ENCODE measurements at regions not wholly inside any gene's neighbourhood (a gene's known extent, or its start where the extent isn't known, plus 50 kb on each side); places are given as distances from the start of the nearest gene placed in this dataset.

DNA sequence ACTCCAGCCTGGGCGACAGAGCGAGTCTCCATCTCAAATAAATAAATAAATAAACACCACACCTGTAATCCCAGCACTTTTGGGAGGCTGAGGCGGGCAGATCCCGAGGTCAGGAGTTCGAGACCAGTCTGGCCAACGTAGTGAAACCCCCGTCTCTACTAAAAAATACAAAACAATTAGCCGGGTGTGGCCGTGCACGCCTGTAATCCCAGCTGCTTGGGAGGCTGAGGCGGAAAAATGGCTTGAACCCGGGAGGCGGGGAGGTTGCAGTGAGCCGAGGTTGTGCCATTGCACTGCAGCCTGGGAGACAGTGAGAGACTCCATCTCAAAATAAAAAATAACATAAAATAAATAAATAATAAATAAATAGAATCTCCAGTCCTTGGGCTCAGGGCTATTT, 185.8 kb downstream of the SHOX start:
- no peak for DNase-seq (ENCODE audit: low read depth in 4 of 4, low spot score in 3 of 4)

DNA sequence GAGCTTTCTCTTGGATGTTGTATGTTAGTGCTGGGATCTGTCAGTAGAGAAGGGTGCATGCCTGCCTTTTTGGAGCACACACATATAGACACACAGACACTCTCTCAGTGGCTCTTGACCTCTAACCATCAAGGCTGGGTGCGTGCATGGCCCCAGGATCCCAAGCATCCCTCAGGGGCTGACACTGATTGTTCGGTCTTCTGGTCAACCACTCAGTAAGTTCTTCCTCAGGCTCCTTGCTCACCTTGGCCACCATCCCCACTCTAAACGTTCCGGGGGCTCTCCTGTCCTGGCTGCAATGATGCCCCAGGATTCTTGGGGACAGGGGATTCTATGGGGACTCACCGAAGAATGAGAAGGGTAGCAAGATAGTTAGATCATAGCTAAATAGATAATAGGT, 179.6 kb downstream of the SHOX start:
- no peak for DNase-seq (ENCODE audit: low read depth in 4 of 4, low spot score in 3 of 4)

DNA sequence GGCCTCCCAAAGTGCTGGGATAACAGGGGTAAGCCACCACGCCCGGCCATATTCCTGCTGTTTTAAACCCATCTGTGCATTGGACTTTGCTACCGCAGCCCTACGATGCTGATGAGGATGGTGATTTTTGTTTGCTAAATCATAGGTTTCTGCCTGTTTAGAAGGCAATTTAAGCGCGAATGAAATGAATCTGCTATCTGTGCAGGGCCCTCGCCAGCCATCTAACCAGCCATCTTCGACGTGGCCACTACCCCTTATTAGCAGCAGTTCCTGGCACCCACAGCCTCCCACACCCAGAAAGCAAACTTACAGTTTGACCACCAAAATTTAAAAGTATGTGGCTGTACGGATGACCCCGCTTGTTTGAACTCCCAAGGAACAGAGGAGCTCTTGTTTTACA, 178.5 kb downstream of the SHOX start:
- DNase-seq (ENCODE audit: low read depth in 4 of 4, low spot score in 3 of 4): no peak

DNA sequence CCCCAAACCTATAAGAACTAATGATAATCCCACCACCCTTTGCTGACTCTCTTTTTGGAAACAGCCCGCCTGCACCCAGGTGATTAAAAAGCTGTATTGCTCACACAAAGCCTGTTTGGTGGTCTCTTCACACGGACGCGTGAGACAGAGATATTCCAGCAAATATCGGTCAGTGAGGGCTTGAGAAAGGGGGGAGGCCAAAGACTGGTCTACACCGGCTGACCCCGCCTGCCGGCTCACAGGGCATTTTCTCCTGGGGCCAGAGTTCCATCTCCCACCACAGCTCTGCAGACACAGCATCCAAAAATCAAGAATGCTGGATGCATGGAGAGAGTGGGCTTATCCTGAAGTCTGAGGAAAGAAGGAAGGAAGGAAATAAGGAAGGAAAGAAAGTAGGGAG, 176.0 kb downstream of the SHOX start:
- DNase-seq (ENCODE audit: low read depth in 4 of 4, low spot score in 3 of 4): no peak

DNA sequence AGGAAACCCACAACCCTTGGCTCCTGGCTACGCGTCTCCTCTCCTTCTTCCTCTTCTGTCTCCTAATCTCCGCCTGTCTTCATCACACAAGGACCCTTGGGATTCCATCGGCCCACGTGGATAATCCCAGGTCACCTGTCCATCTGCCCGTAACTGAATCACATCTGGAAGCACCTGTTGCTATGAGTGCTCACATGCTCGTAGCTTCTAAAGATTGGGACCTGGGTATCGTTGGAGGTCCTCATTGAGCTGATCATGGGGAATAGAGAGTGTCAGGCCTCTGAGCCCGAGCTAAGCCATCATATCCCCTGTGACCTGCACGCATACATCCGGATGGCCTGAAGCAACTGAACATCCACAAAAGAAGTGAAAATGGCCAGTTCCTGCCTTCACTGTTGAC, 175.4 kb downstream of the SHOX start:
- DNase-seq (ENCODE audit: low read depth in 4 of 4, low spot score in 3 of 4): no peak

DNA sequence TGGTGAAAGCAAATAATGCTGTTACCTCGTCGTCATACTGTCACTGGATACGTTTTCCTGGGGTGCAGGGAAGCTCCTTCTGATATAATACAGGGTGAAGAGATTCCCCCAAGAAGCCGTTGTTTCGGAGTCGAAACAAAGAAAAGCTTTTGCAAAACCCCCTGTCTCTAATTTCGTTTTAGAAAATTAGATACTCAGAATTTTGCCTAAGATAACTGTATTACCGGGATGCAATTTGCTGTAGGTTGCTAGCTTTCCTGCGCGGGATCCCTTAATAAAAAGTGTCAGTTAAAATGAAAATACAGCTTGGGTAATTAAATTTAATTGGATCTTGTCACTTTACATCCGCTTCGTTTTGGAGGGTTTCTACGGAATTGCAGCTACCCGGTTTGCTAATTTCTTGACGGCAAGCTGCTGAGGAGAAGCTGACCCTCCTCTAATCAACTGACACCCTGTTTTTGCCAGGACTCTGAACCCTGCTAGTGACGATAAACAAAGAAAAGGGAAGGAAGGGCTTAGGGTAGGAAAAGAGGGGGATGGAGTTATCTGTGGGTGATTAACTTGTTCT, 174.6 kb downstream of the SHOX start:
- DNase-seq (ENCODE audit: low read depth in 4 of 4, low spot score in 3 of 4): no peak

DNA sequence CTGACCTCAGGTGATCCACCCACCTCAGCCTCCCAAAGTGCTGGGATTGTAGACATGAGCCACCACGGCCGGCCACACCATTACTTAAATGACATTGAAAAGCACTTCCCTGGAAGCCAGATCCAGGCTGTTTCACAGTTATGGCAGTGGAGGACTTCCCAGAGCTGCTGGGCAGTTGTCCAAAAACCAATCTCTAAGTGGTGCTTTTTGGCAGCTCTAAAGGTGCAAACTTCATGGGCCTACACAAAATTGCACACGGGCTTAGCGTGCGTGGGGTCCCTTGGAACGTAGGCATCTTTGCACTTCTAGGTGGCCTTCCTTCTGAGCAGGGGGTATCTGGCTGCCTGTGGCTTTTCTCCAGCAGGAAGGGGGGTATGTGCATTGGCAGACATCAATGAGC, 172.3 kb downstream of the SHOX start:
- DNase-seq (ENCODE audit: low read depth in 4 of 4, low spot score in 3 of 4): no peak

DNA sequence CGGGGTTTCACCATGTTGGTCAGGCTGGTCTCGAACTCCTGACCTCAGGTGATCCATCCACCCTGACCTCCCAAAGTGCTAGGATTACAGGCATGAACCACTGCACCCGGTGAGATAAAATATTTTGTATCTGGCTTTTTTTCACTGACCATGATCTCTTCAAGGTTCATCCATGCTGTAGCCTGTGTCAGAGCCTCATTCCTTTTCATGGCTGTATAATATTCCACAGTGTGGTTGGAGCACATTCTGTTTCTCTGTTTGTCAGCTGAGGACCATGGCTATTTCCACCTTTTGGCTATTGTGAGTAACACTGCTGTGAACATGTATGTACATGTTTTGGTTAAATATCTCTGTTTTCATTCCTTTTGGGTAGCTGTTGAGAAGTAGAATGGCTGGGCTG, 169.2 kb downstream of the SHOX start:
- DNase-seq (ENCODE audit: low read depth in 4 of 4, low spot score in 3 of 4): no peak

DNA sequence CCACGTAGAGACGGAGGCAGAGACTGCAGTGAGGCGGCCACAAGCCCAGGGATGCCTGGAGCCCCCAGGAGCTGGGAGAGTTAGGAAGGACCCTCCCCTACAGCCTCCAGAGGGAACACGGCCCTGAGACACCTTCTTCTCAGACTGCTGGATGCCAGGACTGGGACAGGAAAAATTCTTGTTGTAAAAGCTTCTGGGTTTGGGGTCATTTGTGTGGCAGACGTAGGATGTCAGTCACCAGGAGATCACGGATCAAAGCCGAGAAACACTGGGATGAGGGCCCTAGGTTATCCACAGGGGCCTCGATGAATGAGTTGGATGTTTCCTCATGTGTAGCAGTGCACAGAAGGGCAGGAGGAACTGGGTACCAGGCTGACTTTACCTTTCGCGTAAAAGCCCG, 163.7 kb downstream of the SHOX start:
- DNase-seq (ENCODE audit: low read depth in 4 of 4, low spot score in 3 of 4): no peak

DNA sequence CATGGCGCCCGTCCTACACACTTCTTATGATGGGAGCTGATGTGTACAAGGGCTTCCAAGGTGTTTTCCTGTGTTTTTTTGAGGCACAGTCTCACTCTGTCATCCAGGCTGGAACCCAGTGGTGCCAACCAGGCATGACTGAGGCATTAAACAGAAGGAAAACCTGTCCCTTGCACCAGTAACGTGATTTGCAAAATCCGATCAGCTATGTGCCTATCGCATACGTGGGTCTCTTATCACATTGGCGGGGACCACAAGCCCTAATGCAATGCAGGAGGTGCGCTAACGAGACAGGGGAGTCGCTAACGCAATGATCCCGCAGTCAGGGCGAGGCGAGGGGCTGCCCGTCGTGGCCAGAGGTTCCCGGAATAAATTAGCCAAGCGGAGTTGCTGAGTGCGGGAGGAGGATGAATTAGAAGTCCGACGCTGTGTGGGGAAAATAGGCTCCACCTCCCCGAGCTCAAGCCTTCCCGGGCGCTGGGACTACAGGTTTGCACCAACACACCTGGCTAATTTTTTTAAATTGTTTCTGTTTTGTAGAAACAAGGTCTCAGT, 162.7 kb downstream of the SHOX start:
- DNase-seq (ENCODE audit: low read depth in 4 of 4, low spot score in 3 of 4): no peak

DNA sequence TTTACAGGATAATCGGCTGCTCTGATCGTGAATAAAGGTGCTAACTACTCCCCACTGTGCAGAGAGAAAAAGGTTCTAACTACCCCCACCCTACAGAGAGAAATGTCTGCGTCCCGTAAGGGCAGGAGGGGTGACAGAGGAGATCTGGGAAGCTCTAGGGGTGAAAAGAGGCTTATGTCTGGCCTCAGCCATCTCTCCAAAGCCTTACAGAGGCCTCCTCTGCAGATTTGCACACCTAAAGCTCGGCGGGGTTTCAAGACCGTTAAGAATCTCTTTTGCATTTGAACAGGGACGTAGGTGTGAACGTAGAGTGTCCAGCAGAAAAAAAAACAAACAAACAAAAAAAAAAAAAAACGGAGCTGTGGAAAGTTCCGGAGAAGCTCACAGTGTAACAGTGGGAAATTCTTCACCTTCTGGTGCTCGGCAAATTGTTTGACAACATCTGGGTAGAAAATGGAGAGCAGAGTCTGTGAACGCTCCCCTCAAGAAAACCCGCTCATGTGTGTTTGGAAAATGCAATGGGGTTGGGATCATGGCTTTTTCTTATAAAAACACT, 161.0 kb downstream of the SHOX start:
- DNase-seq (ENCODE audit: low read depth in 4 of 4, low spot score in 3 of 4): no peak

DNA sequence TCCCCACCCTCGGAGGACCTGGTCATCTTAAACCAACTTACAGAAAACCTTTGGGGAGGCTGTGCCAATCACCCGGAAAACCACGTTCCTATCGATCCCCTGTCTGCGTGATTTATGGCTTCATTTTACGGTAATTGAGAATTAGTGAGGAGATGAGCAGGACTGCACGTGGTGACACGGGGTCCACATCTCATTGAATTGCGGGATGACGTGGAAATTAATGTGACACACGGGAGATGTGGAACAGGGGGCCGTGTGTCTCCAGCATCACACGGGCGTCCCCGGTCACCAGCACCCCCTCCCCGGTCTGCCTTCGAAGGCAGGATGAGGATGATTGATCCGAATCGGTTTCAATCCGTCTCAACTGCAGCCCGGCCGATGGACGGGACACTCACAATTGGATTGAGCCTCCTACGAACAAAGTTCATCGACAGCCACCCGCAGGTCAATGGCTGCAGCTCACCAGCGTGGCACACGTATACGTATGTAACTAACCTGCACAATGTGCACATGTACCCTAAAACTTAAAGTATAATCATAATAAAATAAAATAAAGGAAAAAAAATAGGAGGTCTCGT, 160.3 kb downstream of the SHOX start:
- no peak for DNase-seq (ENCODE audit: low read depth in 4 of 4, low spot score in 3 of 4)

DNA sequence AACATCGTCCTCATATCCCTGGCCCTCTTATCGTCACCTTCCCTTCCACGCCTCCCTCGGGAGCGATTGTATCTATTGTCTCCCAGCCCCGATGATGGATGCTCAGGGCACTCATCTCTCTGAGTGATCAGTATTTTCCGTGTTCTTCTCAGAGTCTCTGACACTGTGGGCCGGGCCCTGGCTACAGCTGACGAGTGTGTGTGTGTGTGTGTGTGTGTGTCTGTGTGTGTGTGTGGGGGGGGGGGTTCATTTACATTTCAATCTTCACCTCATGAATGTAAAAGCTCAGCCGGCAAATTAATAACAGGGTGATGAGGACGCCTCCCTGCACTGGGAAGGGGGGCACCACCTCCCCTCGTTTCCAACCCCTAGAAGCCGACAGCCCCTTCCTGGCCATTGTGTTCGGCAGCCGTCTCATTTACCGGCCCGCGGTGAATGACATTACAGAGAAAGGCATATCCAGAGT, 159.5 kb downstream of the SHOX start:
- DNase-seq (ENCODE audit: low read depth in 4 of 4, low spot score in 3 of 4): no peak

DNA sequence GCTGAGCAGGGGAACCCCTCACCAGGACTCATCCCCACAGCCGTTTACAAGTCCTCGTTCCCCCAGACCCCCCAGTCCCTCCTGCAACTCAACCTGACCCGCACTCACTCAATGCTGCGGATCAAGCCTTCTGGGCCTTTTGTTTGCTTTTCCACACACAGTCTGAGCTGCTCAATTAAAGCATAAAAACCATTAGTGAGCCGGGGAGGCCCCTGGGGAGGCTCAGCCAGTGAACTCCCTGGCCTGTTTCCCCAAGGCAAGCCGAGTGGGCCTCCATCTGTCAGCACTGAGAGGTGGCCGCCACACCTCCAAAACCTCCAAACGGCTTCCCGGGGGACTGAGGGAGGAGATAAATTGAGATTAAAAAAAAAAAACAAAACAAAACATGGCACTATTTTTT, 158.5 kb downstream of the SHOX start:
- no peak for DNase-seq (ENCODE audit: low read depth in 4 of 4, low spot score in 3 of 4)

DNA sequence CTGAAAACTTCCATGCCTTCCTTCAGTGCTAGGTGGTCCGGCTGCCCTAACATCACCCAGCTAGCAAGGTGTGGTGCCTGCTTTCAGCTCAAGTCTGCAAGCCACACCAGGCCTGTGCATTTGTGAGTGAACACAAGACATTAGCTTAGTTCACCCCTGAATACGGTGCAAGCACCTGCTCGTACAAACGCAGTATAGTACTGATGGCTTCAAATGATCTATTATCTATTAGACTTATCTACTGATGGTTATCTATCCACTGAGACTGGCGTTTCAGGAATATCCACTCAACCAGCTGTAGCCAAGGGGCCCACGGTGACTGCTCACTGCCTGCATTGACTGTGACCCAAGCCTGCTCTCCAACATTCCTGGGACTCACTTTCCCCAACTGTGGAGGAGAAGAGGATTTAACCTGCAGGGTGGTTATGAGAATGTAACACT, 155.9 kb downstream of the SHOX start:
- no peak for DNase-seq (ENCODE audit: low read depth in 4 of 4, low spot score in 3 of 4)

DNA sequence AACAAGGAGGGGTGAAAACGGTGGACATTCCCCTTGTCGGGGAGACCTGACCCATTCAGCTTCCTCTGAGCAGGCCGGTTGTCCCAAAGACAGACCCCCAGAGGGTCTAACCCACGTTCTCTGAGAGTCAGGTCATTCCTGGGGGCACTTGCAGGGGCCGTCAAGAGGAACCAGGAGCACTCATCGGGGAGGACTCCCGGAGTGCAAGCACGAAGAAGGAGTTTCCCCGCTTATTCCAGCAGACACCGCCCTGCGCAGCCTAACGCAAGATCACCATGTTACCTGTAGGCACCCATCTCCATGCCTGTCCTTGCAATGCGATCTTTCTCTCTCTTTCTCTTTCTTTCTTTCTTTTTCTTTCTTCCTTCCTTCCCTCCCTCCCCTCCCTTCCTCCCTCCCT, 154.2 kb downstream of the SHOX start:
- no peak for DNase-seq (ENCODE audit: low read depth in 4 of 4, low spot score in 3 of 4)

DNA sequence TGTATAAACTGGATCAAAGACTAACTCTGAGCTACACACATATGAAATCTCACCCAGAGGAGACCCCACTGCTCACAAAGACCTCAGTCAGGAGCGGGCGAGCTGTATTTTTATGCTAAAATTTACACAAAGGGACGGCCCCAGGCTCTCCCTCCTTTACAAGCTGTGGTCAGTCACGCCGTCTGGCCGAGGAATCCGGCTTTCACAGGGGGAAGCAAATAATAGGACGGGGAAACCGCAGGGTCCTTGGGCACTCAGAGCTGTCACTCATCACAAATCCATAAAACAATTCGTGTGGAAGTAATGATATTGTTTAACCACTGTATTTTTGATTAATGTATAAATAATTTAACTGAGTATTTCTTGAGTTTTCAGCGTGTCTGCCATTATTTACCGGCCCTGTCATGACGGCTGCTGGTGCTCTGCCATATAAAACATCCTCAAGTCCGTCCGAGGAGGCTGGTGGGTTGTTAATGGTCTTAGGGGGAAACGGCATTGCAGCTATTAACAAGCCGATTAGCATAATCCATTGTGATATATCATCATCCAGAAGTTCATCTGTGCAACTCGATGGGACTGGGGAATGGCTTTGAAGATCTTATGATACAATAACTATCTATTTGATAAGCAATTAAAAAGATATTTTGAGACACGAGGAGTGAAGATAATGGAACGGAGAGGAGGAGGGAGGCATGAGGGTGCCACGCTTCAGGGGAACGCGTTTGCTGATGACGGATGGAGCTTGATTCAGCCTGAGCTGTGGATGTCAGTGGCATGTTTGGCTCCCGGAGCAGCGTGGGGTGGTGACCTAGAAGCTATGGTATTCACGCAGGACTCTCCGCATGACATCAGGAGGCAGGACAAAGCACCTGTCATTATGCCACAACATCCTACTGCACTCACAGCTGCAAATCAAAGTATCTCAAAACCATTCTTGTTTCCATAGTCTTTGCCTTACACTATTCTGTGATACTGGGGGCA, 150.9 kb downstream of the SHOX start:
- DNase-seq (ENCODE audit: low read depth in 4 of 4, low spot score in 3 of 4): no peak

DNA sequence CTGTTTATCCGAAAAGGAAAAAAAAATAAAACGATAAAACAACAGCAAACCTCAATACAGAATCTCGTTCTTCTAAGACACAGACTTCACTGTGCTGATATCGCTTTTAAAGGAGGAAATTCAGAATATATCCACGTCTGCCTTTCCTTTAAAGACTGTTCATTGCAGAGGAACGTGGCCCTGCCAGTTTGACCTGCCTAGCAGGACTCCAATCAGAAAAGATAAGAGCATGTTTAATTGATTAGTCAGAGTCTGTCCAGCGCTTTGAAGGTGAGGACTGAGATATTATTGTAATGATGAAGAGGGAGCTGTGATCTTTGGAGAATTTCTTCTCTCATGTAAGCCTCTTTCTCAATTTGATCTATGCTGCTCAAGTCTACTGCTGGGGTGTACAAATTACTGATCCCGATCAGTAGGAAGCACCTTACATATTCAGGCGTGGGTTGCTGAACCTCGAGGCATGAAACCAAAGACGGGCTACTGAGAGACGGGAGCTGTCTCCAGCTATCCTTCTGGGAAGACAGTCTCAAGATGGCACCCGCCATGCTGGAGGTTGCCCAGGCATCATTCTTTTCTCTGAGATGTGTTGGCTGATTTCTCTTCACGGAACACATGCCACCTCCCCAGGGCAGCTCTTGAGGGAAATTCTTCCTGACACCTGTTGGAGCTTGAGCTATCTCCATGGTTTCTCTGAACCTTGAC, 146.1 kb downstream of the SHOX start:
- no peak for DNase-seq (ENCODE audit: low read depth in 4 of 4, low spot score in 3 of 4)

DNA sequence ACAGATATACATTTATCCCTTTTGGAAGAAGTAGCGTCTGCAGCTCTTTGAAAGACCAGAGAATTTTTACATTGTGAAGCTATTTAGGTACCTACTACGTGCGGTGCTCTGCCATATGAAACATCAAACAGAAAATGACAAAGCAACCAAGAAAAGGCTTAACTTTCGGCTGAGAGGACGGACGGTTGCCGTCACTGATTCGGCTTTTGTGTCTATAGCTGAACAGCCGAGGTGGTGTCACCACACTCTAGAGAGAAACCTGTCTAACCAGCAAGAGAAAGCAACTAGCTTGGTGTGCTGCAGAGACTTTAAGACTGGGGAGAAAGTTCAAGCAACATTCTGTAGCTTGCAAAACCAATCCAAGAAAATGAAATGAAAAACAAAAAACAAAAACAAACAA, 145.5 kb downstream of the SHOX start:
- no peak for DNase-seq (ENCODE audit: low read depth in 4 of 4, low spot score in 3 of 4)

DNA sequence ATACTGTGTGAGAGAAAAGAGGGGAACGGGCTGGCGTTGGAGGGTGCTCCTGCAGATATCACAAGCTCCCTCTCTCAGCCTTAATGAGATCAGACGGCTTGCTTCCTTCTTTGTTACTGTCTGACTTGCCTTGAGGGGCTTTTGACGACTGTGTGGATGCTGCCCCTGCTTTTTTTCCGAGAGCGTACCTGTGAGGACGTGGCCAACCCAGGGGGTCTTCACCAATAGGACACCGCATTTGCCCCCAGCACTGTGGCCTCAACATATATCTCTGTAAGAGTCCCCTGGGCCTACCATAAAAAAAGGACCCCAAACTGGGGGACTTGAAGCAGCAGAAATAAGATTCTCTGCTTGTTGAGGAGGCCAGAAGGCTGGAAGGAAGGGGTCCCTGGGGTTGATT, 143.9 kb downstream of the SHOX start:
- DNase-seq (ENCODE audit: low read depth in 4 of 4, low spot score in 3 of 4): no peak
